Hepatocyte (in vitro differentiated cells): ENCODE measurements at regions not wholly inside any gene's neighbourhood (a gene's known extent, or its start where the extent isn't known, plus 50 kb on each side); places are given as distances from the start of the nearest gene placed in this dataset.

ENCODE experiments used
- DNase-seq: peaks from one replicate; pipeline ENCODE4 v3.0.0-alpha.2; 2016; ENCODE audit warnings: low spot score
- H2AFZ ChIP-seq: fragments of 200-600 bp; sonication (generic); 2 replicates; pipeline ENCODE4 v1.6.0; 2016; ENCODE audit warnings: antibody characterized with exemption, mild to moderate bottlenecking
- H3K27ac ChIP-seq: fragments of 200-600 bp; sonication (generic); 2 replicates; pipeline ENCODE4 v1.5.1; 2016; ENCODE audit warnings: mild to moderate bottlenecking
- H3K27me3 ChIP-seq: fragments of 200-600 bp; sonication (generic); 2 replicates; pipeline ENCODE4 v1.6.1; 2016
- H3K36me3 ChIP-seq: fragments of 200-600 bp; sonication (generic); replicated peaks from 2 replicates; pipeline ENCODE4 v1.5.1; 2016; ENCODE audit warnings: low read depth; ENCODE audit not compliant: insufficient read depth
- H3K4me1 ChIP-seq: fragments of 200-600 bp; sonication (generic); 2 replicates; pipeline ENCODE4 v1.5.1; 2016; ENCODE audit warnings: mild to moderate bottlenecking, moderate library complexity; ENCODE audit not compliant: insufficient read depth
- H3K4me2 ChIP-seq: fragments of 200-600 bp; sonication (generic); 2 replicates; pipeline ENCODE4 v1.6.0; 2016
- H3K4me3 ChIP-seq: fragments of 200-600 bp; sonication (generic); 2 replicates; pipeline ENCODE4 v1.5.1; 2016; ENCODE audit warnings: mild to moderate bottlenecking
- H3K79me2 ChIP-seq: fragments of 200-600 bp; sonication (generic); 2 replicates; pipeline ENCODE4 v1.6.0; 2017; ENCODE audit warnings: mild to moderate bottlenecking
- H3K9me2 ChIP-seq: fragments of 200-600 bp; sonication (generic); replicated peaks from 2 replicates; pipeline ENCODE4 v1.6.0; 2017; ENCODE audit warnings: mild to moderate bottlenecking; ENCODE audit not compliant: insufficient read depth
- H3K9me3 ChIP-seq: fragments of 200-600 bp; sonication (generic); 2 replicates; pipeline ENCODE4 v1.5.1; 2016; ENCODE audit warnings: low read depth, mild to moderate bottlenecking
- H4K20me1 ChIP-seq: fragments of 200-600 bp; sonication (generic); 2 replicates; pipeline ENCODE4 v1.6.0; 2016; ENCODE audit warnings: mild to moderate bottlenecking; ENCODE audit not compliant: insufficient read depth, poor library complexity, severe bottlenecking
- EZH2 ChIP-seq: fragments of 200-600 bp; sonication (generic); IDR thresholded peaks from 2 replicates; pipeline ENCODE4 v1.6.1; 2016; ENCODE audit warnings: antibody characterized with exemption, mild to moderate bottlenecking, borderline replicate concordance
- EZH2phosphoT487 ChIP-seq: fragments of 200-600 bp; sonication (generic); IDR thresholded peaks from one replicate; pipeline ENCODE4 v1.6.1; 2018; ENCODE audit warnings: antibody characterized with exemption, mild to moderate bottlenecking, low read depth, moderate library complexity; ENCODE audit not compliant: unreplicated experiment, severe bottlenecking
- WGBS: methylation state at CpG from one replicate; pipeline ENCODE4 v1.1.6; 2016; ENCODE audit warnings: low lambda C conversion rate; ENCODE audit errors: missing lambda C conversion rate; 5-methylcytosine and 5-hydroxymethylcytosine counted together
- TF ChIP-seq, protein P1 (sequence below): fragments of 200-600 bp; sonication (generic); IDR thresholded peaks from 2 replicates; pipeline ENCODE4 v1.5.1; 2016; ENCODE audit warnings: antibody characterized with exemption, mild to moderate bottlenecking; ENCODE audit not compliant: poor library complexity

DNA sequence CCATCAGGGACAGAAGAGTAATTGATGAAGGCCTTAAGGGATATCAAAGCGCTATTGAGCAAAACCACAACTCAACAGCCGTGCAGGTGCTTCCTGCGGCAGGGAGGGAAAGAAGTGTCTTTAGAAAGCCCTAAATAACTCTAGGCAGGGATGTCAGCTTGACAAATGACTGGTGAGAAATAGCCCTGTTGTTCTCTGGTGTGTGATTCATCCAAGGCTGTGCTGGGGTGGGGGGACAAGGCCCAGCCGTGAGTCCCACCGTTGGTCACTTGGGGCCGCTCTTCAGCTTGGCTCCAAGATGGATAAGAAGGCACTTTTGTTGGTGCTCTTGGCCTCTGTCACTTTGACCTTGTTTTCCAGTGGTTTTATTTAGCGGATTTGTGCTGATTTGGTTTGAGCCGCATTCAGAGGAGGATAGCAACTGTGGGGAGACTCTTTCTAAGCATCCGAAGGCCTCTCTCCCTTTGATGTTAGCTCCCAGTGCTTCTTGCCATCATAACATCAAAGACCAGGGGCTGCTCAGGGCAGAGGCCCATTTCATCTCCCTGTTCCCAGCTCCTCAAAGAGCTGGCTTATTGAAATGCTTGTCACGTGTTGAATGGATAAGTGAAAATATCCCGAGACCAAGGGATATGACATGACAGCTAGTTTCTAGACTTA lies 130.3 kb upstream of the SERP2 start:
- TF ChIP-seq, protein P1, sequence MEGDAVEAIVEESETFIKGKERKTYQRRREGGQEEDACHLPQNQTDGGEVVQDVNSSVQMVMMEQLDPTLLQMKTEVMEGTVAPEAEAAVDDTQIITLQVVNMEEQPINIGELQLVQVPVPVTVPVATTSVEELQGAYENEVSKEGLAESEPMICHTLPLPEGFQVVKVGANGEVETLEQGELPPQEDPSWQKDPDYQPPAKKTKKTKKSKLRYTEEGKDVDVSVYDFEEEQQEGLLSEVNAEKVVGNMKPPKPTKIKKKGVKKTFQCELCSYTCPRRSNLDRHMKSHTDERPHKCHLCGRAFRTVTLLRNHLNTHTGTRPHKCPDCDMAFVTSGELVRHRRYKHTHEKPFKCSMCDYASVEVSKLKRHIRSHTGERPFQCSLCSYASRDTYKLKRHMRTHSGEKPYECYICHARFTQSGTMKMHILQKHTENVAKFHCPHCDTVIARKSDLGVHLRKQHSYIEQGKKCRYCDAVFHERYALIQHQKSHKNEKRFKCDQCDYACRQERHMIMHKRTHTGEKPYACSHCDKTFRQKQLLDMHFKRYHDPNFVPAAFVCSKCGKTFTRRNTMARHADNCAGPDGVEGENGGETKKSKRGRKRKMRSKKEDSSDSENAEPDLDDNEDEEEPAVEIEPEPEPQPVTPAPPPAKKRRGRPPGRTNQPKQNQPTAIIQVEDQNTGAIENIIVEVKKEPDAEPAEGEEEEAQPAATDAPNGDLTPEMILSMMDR = peak; percentile 31
- no peak for TF ChIP-seq EZH2
- no peaks in the 10 kb centered on the region for H3K27me3 ChIP-seq
- H3K4me3 ChIP-seq = no peak overlapping the region
- 51% methylated on average over 11 of the region's 11 CpGs for WGBS
- H3K4me2 ChIP-seq = no peak overlapping the region
- no peaks in the 10 kb centered on the region for H4K20me1 ChIP-seq
- no peaks in the 10 kb centered on the region for H3K9me3 ChIP-seq
- H3K36me3 ChIP-seq = no peaks in the 10 kb centered on the region
- no peak overlapping the region for H3K27ac ChIP-seq
- no peaks in the 10 kb centered on the region for H3K79me2 ChIP-seq
- DNase-seq = peak; percentile 46
- no peak overlapping the region for H2AFZ ChIP-seq
- peaks cover 3% of the 10 kb centered on the region for H3K4me1 ChIP-seq
- H3K9me2 ChIP-seq = no peaks in the 10 kb centered on the region

DNA sequence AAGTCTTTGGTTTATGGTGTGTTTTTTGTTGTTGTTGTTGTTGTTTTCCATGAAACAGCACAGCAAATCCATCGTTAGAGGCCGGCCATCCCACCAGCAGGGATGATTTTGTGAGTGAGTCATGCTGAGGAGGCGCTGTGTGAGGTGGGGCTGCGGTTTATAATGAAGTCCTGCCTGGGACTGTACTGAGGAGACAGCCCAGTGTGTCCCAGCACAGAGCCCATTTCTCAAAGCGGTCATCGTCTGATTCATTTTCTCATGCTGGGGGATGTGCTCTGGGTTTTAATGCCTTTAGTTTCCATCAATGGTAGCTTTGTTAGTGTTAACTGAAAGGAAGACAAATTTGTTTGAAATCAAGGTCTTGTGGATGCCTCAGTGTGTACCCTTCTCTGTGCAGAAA lies 129.3 kb upstream of the SERP2 start:
- H3K4me1 ChIP-seq = no peaks in the 10 kb centered on the region
- DNase-seq = no peak
- 69% methylated on average over 6 of the region's 6 CpGs for whole genome bisulfite sequencing
- TF ChIP-seq EZH2 = no peak
- TF ChIP-seq EZH2phosphoT487 = no peak
- TF ChIP-seq, protein P1 = no peak
- H3K27me3 ChIP-seq = no peaks in the 10 kb centered on the region
- H3K79me2 ChIP-seq = no peaks in the 10 kb centered on the region
- H3K9me3 ChIP-seq = no peaks in the 10 kb centered on the region
- H3K27ac ChIP-seq = no peak overlapping the region
- no peaks in the 10 kb centered on the region for H4K20me1 ChIP-seq
- H3K4me3 ChIP-seq = no peak overlapping the region
- H3K36me3 ChIP-seq = no peaks in the 10 kb centered on the region
- no peak overlapping the region for H3K4me2 ChIP-seq
- H2AFZ ChIP-seq = no peak overlapping the region
- no peaks in the 10 kb centered on the region for H3K9me2 ChIP-seq

DNA sequence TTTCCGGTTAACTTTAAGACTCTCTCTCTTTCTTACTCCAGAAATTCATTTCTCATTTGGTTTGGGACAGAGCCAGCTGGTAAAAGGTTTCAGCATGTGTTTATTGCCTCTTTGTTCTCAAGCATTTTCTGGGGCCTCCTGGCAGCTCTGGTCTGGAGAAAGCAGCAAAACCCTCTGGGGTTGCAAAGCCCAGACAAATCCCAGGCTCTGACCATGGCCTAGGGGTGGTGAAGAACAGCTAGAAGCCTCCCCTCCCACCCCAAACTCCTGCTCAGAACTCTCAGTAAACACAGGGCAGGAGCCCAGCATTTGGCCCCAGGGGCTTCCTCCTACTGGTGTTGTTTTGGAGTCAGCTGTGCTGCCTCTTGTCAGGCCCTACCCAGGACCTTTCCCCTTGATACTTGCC lies 124.2 kb upstream of the SERP2 start:
- Histone ChIP-seq H3K4me3 (no peak overlapping the region), H4K20me1 (no peaks in the 10 kb centered on the region), H2AFZ (no peak overlapping the region), H3K9me3 (no peaks in the 10 kb centered on the region), H3K27me3 (no peaks in the 10 kb centered on the region), H3K27ac (peak overlapping the region; percentile 85), H3K36me3 (no peaks in the 10 kb centered on the region), H3K79me2 (no peaks in the 10 kb centered on the region), H3K9me2 (no peaks in the 10 kb centered on the region), H3K4me1 (peaks cover 6% of the 10 kb centered on the region), H3K4me2 (no peak overlapping the region)
- TF ChIP-seq EZH2 (no peak), EZH2phosphoT487 (no peak)
- TF ChIP-seq, protein P1 = no peak
- DNase-seq = peak; percentile 49
- 53% methylated on average over 1 of the region's 1 CpG for WGBS
